GM12878 (cell line): ENCODE measurements at regions not wholly inside any gene's neighbourhood (a gene's known extent, or its start where the extent isn't known, plus 50 kb on each side); places are given as distances from the start of the nearest gene placed in this dataset.
A peak's percentile ranks its signal among the peaks of the same experiment; 100 is the strongest.

ENCODE experiments used
- ATAC-seq: fragments of 200-7000 bp; cut with Tn5 transposase; 3 replicates; pipeline ENCODE4 v1.9.1; 2020; ENCODE audit warnings: mild to moderate bottlenecking, moderate library complexity
- BruUV-seq: library from RNA; stranded (reverse); fragments of 400-500 nt; replicated peaks from 2 replicates; lab custom pipeline; 2021; lab: Mats Ljungman, UMichigan
- CTCF ChIA-PET: fragments of 300-600 bp; sonication (Branson Sonifier 250); formaldehyde crosslinking; extraction: SDS; loops from one replicate; lab custom pipeline; 2021; ENCODE audit warnings: inconsistent platforms; lab: Yijun Ruan, JAX
- POLR2A ChIA-PET: fragments of 350-600 bp; formaldehyde crosslinking; extraction: SDS; loops from one replicate; lab custom pipeline; 2021; ENCODE audit warnings: inconsistent platforms; lab: Charles Lee
- RAD21 ChIA-PET: fragments of 300-600 bp; sonication (Branson Sonifier 250); formaldehyde crosslinking; loops from one replicate; lab custom pipeline; 2023; ENCODE audit warnings: antibody characterized with exemption; ENCODE audit not compliant: unreplicated experiment; lab: Charles Lee
- SMC1A ChIA-PET: fragments of 300-600 bp; sonication (Branson Sonifier 250); formaldehyde crosslinking; loops from one replicate; lab custom pipeline; 2023; ENCODE audit not compliant: unreplicated experiment, uncharacterized antibody; lab: Charles Lee
- DNase-seq: peaks from one replicate; pipeline ENCODE4 v3.0.0-alpha.2; 2011; ENCODE audit warnings: low read depth, low spot score
- FAIRE-seq: peaks from 3 replicates; lab custom pipeline; 2011; peaks lifted over from hg19 to GRCh38; lab: Jason Lieb, UNC
- H2AFZ ChIP-seq: 2 replicates; pipeline ENCODE4 v1.6.0; 2011; ENCODE audit warnings: low read depth, low read length, control low read depth; ENCODE audit not compliant: control insufficient read depth
- H3K27ac ChIP-seq: 2 replicates; pipeline ENCODE4 v1.5.1; 2011; ENCODE audit warnings: control low read depth; ENCODE audit not compliant: control insufficient read depth, insufficient read depth
- H3K27me3 ChIP-seq, 2 experiments: replicated peaks in 1 of 2; 2 replicates each; pipeline versions ENCODE4 v1.6.0 to v1.6.1; 2011; ENCODE audit warnings: low read length in 1 of 2; ENCODE audit not compliant: control insufficient read depth in 2 of 2, insufficient read depth in 2 of 2
- H3K36me3 ChIP-seq, 2 experiments: 2 replicates each; pipeline ENCODE4 v1.5.1; 2011; ENCODE audit warnings: low read length in 1 of 2; ENCODE audit not compliant: control insufficient read depth in 2 of 2, insufficient read depth in 2 of 2
- H3K4me1 ChIP-seq: 2 replicates; pipeline ENCODE4 v1.6.1; 2011; ENCODE audit warnings: mild to moderate bottlenecking, low read length, moderate library complexity, mixed read lengths; ENCODE audit not compliant: control insufficient read depth, insufficient read depth
- H3K4me2 ChIP-seq: 2 replicates; pipeline ENCODE4 v1.6.0; 2011; ENCODE audit warnings: control low read depth; ENCODE audit not compliant: control insufficient read depth, insufficient read depth
- H3K4me3 ChIP-seq: fragments of 200-600 bp; sonication (generic); 2 replicates; pipeline ENCODE4 v1.5.1; 2016
- H3K79me2 ChIP-seq: 2 replicates; pipeline ENCODE4 v1.6.0; 2011; ENCODE audit warnings: low read length; ENCODE audit not compliant: control insufficient read depth, insufficient read depth
- H3K9ac ChIP-seq: 2 replicates; pipeline ENCODE4 v1.8.0; 2011; ENCODE audit warnings: low read length, control low read depth, mixed read lengths; ENCODE audit not compliant: control insufficient read depth, insufficient read depth
- H3K9me3 ChIP-seq: replicated peaks from 3 replicates; pipeline ENCODE4 v1.5.1; 2011; ENCODE audit warnings: mild to moderate bottlenecking, low read length; ENCODE audit not compliant: control insufficient read depth, insufficient read depth
- H4K20me1 ChIP-seq: 2 replicates; pipeline ENCODE4 v1.6.0; 2011; ENCODE audit not compliant: control insufficient read depth, insufficient read depth
- ATF2 ChIP-seq: IDR thresholded peaks from 2 replicates; pipeline ENCODE4 v1.6.1; 2012; ENCODE audit warnings: low read length, inconsistent platforms
- BCL11A ChIP-seq: IDR thresholded peaks from 2 replicates; pipeline ENCODE4 v1.6.1; 2011; ENCODE audit warnings: low read depth, low read length
- CBX5 ChIP-seq: sonication (generic); IDR thresholded peaks from 2 replicates; pipeline ENCODE4 v1.6.1; 2016; ENCODE audit warnings: low read depth, moderate library complexity, mild to moderate bottlenecking, inconsistent platforms
- EGR1 ChIP-seq, 2 experiments: IDR thresholded peaks; 1 replicate in 1 of 2; 2 replicates in 1 of 2; pipeline ENCODE4 v1.6.1; 2011 to 2012; ENCODE audit warnings: low read depth in 2 of 2, low read length in 2 of 2, borderline replicate concordance in 1 of 2, mild to moderate bottlenecking in 1 of 2, moderate library complexity in 1 of 2
- ETV6 ChIP-seq, 2 experiments: fragments of 450-650 bp in 1 of 2; IDR thresholded peaks in 1 of 2; conservative IDR thresholded peaks in 1 of 2; 2 replicates each; pipeline ENCODE4 v1.6.1; 2014; ENCODE audit warnings: antibody characterized with exemption in 1 of 2, borderline replicate concordance in 1 of 2, low read depth in 1 of 2, mild to moderate bottlenecking in 1 of 2, moderate library complexity in 1 of 2
- IKZF1 ChIP-seq: fragments of 450-650 bp; conservative IDR thresholded peaks from 2 replicates; pipeline ENCODE4 v1.6.1; 2017; ENCODE audit warnings: antibody characterized with exemption, mild to moderate bottlenecking
- IKZF2 ChIP-seq, 2 experiments: fragments of 450-650 bp; IDR thresholded peaks; 2 replicates each; pipeline ENCODE4 v1.6.1; 2017; ENCODE audit warnings: mild to moderate bottlenecking in 2 of 2, moderate library complexity in 2 of 2
- POU2F2 ChIP-seq: IDR thresholded peaks from 3 replicates; pipeline ENCODE4 v1.6.1; 2011; ENCODE audit warnings: low read depth, mild to moderate bottlenecking, low read length, borderline replicate concordance
- RUNX3 ChIP-seq: IDR thresholded peaks from 2 replicates; pipeline ENCODE4 v1.6.1; 2012; ENCODE audit warnings: low read length, inconsistent platforms
- SPI1 ChIP-seq: IDR thresholded peaks from 2 replicates; pipeline ENCODE4 v1.6.1; 2011; ENCODE audit warnings: low read depth, mild to moderate bottlenecking, low read length, moderate library complexity, borderline replicate concordance; ENCODE audit not compliant: insufficient read depth
- USF1 ChIP-seq: IDR thresholded peaks from 2 replicates; pipeline ENCODE4 v1.6.1; 2011; ENCODE audit warnings: borderline replicate concordance, low read depth, mild to moderate bottlenecking, moderate library complexity, mixed read lengths, low read length; ENCODE audit not compliant: insufficient read depth; ENCODE audit errors: extremely low read length
- YY1 ChIP-seq: IDR thresholded peaks from 2 replicates; pipeline ENCODE4 v1.6.1; 2011; ENCODE audit warnings: low read depth, mild to moderate bottlenecking, low read length
- ZBTB40 ChIP-seq: fragments of 450-650 bp; IDR thresholded peaks from 2 replicates; pipeline ENCODE4 v1.6.1; 2016; ENCODE audit warnings: mild to moderate bottlenecking, moderate library complexity, borderline replicate concordance
- ZNF217 ChIP-seq: fragments of 450-650 bp; IDR thresholded peaks from 2 replicates; pipeline ENCODE4 v1.6.1; 2017; ENCODE audit warnings: antibody characterized with exemption, mild to moderate bottlenecking
- WGBS: methylation state at CpG from one replicate; pipeline ENCODE4 v1.1.6; 2016; ENCODE audit warnings: low lambda C conversion rate; ENCODE audit not compliant: insufficient replicate concordance, insufficient coverage; ENCODE audit errors: missing lambda C conversion rate; 5-methylcytosine and 5-hydroxymethylcytosine counted together
- in situ Hi-C: fragments of 300-500 bp; cut with MboI; formaldehyde crosslinking; loops from 9 replicates; pipeline ENCODE4 v1.14.3; 2018; ENCODE audit warnings: mixed read lengths
- intact Hi-C: fragments of 100-400 bp; cut with micrococcal nuclease; formaldehyde crosslinking; loops from one replicate; pipeline ENCODE4 v1.14.2; 2022; ENCODE audit not compliant: unreplicated experiment

GRCh38 chr15:69758810-69759790 is 306.5 kb downstream of the RPLP1 start:
- intact Hi-C loops (loop anchor here (5.0 to 10.0 kb wide), 2 partner anchors 338 to 726 kb away; partner anchors contain the start of gene TLE3), in situ Hi-C loops (loop anchor here (5.0 kb wide), 1 partner anchor 728 kb away; no protein-coding TSS in a partner anchor)
- 44% methylated on average over 8 of the region's 8 CpGs for WGBS
- Histone ChIP-seq H3K79me2 (no peaks in the 10 kb centered on the region), H3K9ac (no peak overlapping the region), H3K36me3 (no peaks in the 10 kb centered on the region), H3K27ac (no peak overlapping the region), H3K9me3 (peaks cover 28% of the 10 kb centered on the region; the same call in 2 of the 3 replicates), H2AFZ (no peak overlapping the region), H3K27me3 (peaks cover 0 to 3% of the 10 kb centered on the region in 2 experiments; a peak in 1 of 4 replicates), H3K4me1 (peaks cover 42% of the 10 kb centered on the region), H4K20me1 (no peaks in the 10 kb centered on the region), H3K4me2 (no peak overlapping the region; the same call in 1 of the 2 replicates), H3K4me3 (no peak overlapping the region)
- no TSS peak for BruUV-seq
- ChIA-PET POLR2A (interaction anchor here (1.5 kb wide), 1 partner anchor 39 kb away, joined by 3 read pairs; no protein-coding TSS in a partner anchor), SMC1A (interaction anchor here (1.1 to 2.1 kb wide), 4 partner anchors 7 to 77 kb away, joined by 3 to 10 read pairs (median 6); no protein-coding TSS in a partner anchor), RAD21 (interaction anchor here (0.8 to 2.1 kb wide), 2 partner anchors 8 to 10 kb away, joined by 4 to 10 read pairs; no protein-coding TSS in a partner anchor), CTCF (interaction anchor here (1.4 kb wide), 1 partner anchor 31 kb away, joined by 3 read pairs; no protein-coding TSS in a partner anchor)
- DNase-seq (peak; percentile 56), ATAC-seq (peak; percentile 37), FAIRE-seq (no peak)
- TF ChIP-seq IKZF2 (IDR thresholded peaks at IDR 0.05) (0 out of 4 replicates have a peak, but pooled peaks of 1 of the 2 experiments have one; percentile 33), IKZF1 (peak; percentile 41; the same call in 1 of the 2 replicates), RUNX3 (peak; percentile 96), YY1 (0 out of 2 replicates have a peak, but pooled peaks have one; percentile 19), USF1 (no peak), ATF2 (peak; percentile 55; the same call in 1 of the 2 replicates), ZNF217 (no peak), ZBTB40 (0 out of 2 replicates have a peak, but pooled peaks have one; percentile 28), EGR1 (IDR thresholded peaks at IDR 0.05; ENCODE audit: borderline replicate concordance in 1 of 2, low read depth in 2 of 2, low read length in 2 of 2) (peak in 1 of 2 experiments; percentile 50; a peak in 1 of 3 replicates), SPI1 (no peak), CBX5 (0 out of 2 replicates have a peak, but pooled peaks have one; percentile 30), BCL11A (peak; percentile 65; the same call in 1 of the 2 replicates), ETV6 (conservative IDR thresholded peaks at IDR 0.05 in 1 of 2, IDR thresholded peaks at IDR 0.05 in 1 of 2; ENCODE audit: borderline replicate concordance in 1 of 2, low read depth in 1 of 2) (peak in 1 of 2 experiments; percentile 49; a peak in 1 of 4 replicates), POU2F2 (no peak)
